ENCODE measurements at regions not wholly inside any gene's neighbourhood (a gene's known extent, or its start where the extent isn't known, plus 50 kb on each side); places are given as distances from the start of the nearest gene placed in this dataset.

- H3K9me3 ChIP-seq (ENCODE audit: insufficient read depth in 2 of 2, low read depth in 1 of 2, low read length in 1 of 2): no peaks in the 10 kb centered on the region; a peak in 1 of 4 replicates
- H2BK20ac ChIP-seq (ENCODE audit: low read length): no peak overlapping the region
- no peak overlapping the region for H2AK5ac ChIP-seq (ENCODE audit: low read depth, low read length)
- no peak overlapping the region for H2AFZ ChIP-seq (ENCODE audit: low read length)
- POLR2A ChIA-PET (ENCODE audit: partially characterized antibody): no interaction called here
- no peaks in the 10 kb centered on the region for H3K79me2 ChIP-seq (ENCODE audit: control insufficient read depth in 1 of 2, insufficient read depth in 2 of 2, low read length in 2 of 2)
- H3K36me3 ChIP-seq (ENCODE audit: control insufficient read depth in 2 of 4, insufficient read depth in 4 of 4, low read length in 3 of 4): no peaks in the 10 kb centered on the region
- no peak overlapping the region for H2BK120ac ChIP-seq (replicated peaks; ENCODE audit: low read depth, low read length)
- 85% methylated on average over 2 of the region's 2 CpGs; no CpG with 5 or more reads in 1 of the 2 experiments for WGBS, 2 experiments (ENCODE audit: extremely low coverage in 1 of 2, insufficient coverage in 1 of 2, insufficient read length in 1 of 2, insufficient replicate concordance in 2 of 2, low coverage in 1 of 2, low lambda C conversion rate in 2 of 2, missing lambda C conversion rate in 1 of 2)
- H3K23me2 ChIP-seq (ENCODE audit: low read depth, low read length): no peaks in the 10 kb centered on the region; the same call in 1 of the 2 replicates
- no peaks in the 10 kb centered on the region for H4K20me1 ChIP-seq (replicated peaks in 1 of 2; ENCODE audit: control insufficient read depth in 1 of 2, insufficient read depth in 2 of 2, low read length in 2 of 2)
- no peak overlapping the region for H3K4me3 ChIP-seq (ENCODE audit: extremely low read depth in 1 of 4, insufficient read depth in 2 of 4, low read depth in 3 of 4, low read length in 4 of 4)
- H3K9ac ChIP-seq (replicated peaks in 1 of 4; ENCODE audit: extremely low read depth in 1 of 4, low read depth in 3 of 4, low read length in 3 of 4): no peak overlapping the region
- TF ChIP-seq CEBPB (IDR thresholded peaks at IDR 0.05; ENCODE audit: low read depth, low read length) (0 out of 2 replicates have a peak, but pooled peaks have one; percentile 1), GABPA (IDR thresholded peaks at IDR 0.05; ENCODE audit: borderline replicate concordance, insufficient read depth, low read length) (no peak), BACH1 (IDR thresholded peaks at IDR 0.05; ENCODE audit: low read length) (no peak)
- no peak overlapping the region for H2BK5ac ChIP-seq (ENCODE audit: low read depth, low read length)
- no peak overlapping the region for H2BK12ac ChIP-seq (ENCODE audit: low read depth, low read length)
- no peak overlapping the region for H3K18ac ChIP-seq (ENCODE audit: extremely low read depth, low read length)
- no peaks in the 10 kb centered on the region for H3K4me1 ChIP-seq (replicated peaks in 1 of 4; ENCODE audit: control insufficient read depth in 3 of 4, insufficient read depth in 4 of 4, low read length in 3 of 4)
- no peak overlapping the region for H3K23ac ChIP-seq (ENCODE audit: insufficient read length)
- no peak overlapping the region for H3K4ac ChIP-seq (replicated peaks; ENCODE audit: insufficient read length, low read depth, low read length)
- H3K14ac ChIP-seq (ENCODE audit: insufficient read length): no peak overlapping the region
- no peak overlapping the region for H4K91ac ChIP-seq (replicated peaks; ENCODE audit: insufficient read length, low read length)
- H3K27ac ChIP-seq (ENCODE audit: low read depth, low read length): no peak overlapping the region
- H4K8ac ChIP-seq (ENCODE audit: extremely low read depth, insufficient read depth, low read length): no peak overlapping the region
- DNase-seq (ENCODE audit: low read depth in 1 of 2, low spot score in 2 of 2): no peak
- no peak overlapping the region for H3K4me2 ChIP-seq (ENCODE audit: insufficient read depth in 1 of 2, low read depth in 2 of 2, low read length in 2 of 2)
- CTCF ChIA-PET (ENCODE audit: partially characterized antibody): interaction anchor here (0.9 kb wide), 1 partner anchor 11 kb away, joined by 3 read pairs; no protein-coding TSS in a partner anchor
- no peak overlapping the region for H3K56ac ChIP-seq (replicated peaks; ENCODE audit: insufficient read length, low read depth, low read length)
- H4K5ac ChIP-seq (ENCODE audit: insufficient read length, low read depth, low read length): no peak overlapping the region
- H2BK15ac ChIP-seq (ENCODE audit: low read length): no peak overlapping the region
- H3K79me1 ChIP-seq (ENCODE audit: low read depth, low read length): no peaks in the 10 kb centered on the region
- peaks cover 0 to 1% (median 0%) of the 10 kb centered on the region in 4 experiments; a peak in 1 of 7 replicates for H3K27me3 ChIP-seq (replicated peaks in 1 of 4; ENCODE audit: control insufficient read depth in 3 of 4, extremely low read depth in 1 of 4, insufficient read depth in 3 of 4, low read length in 3 of 4)
- FAIRE-seq: no peak
These were observed 563.4 kb downstream of the ZNF804A start for GRCh38 chr2:185161701-185162100.

All from H1 (cell line).